M059J (cell line): ENCODE measurements at regions not wholly inside any gene's neighbourhood (a gene's known extent, or its start where the extent isn't known, plus 50 kb on each side); places are given as distances from the start of the nearest gene placed in this dataset.
"Not testable (repeated sequence)": the region's sequence is repeated elsewhere in the genome, so short reads cannot be mapped to it uniquely, and the experiment has no call there.

Source experiments
- DNase-seq: peaks from one replicate; pipeline ENCODE4 v3.0.0-alpha.2; 2012; ENCODE audit warnings: low read depth

- no peak for DNase-seq
Measured at GRCh38 chr22:49004484-49005399, 822.9 kb downstream of the BRD1 start.

DNA sequence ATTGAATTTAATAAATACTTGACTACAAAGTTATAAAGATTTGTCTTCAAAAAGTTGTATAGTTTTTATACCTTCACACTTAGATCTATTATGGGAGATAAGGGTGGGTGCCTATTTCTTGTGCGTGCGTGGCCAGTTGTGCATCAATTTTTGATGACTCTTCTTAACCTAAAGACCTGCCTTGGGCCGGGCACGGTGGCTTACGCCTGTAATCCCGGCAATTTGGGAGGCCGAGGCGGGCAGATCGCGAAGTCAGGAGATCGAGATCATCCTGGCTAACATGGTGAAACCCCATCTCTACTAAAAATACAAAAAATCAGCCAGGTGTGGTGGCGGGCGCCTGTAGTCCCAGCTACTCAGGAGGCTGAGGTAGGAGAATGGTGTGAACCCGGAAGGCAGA lies 830.1 kb downstream of the BRD1 start:
- DNase-seq, result not testable (repeated sequence)

- no peak for DNase-seq
Measured at GRCh38 chr22:48993655-48994054, 834.0 kb downstream of the BRD1 start.

- no peak for DNase-seq
Measured at GRCh38 chr22:48984639-48985038, 843.0 kb downstream of the BRD1 start.

DNA sequence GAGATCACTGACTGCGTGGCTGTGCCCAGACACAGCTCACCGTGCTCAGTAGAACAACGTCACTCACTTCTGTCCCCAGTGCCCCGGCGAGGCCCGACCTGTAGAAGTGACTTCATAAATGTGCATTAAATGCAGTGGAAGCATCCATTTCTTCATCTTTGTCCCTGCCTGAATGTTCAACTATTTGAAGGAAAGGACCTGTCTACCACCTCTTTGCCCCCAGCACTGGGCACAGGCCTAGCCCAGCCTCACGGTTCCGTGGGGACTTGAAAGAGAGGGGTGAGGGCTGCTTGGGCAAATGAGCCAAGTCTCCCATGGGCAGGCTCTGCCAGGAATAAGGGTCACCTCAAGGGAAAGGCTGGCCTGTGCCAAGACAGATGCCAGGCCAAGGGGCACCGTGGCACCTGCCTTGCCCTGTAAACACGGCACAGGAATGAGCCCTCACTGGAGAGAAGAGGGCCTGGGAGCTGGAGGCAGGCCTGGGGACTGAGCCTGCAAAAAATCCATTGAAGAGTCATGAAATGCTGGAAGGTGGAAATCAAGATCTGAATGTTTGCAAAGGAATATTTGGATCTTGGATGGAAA lies 845.3 kb downstream of the BRD1 start:
- DNase-seq, result no peak

DNA sequence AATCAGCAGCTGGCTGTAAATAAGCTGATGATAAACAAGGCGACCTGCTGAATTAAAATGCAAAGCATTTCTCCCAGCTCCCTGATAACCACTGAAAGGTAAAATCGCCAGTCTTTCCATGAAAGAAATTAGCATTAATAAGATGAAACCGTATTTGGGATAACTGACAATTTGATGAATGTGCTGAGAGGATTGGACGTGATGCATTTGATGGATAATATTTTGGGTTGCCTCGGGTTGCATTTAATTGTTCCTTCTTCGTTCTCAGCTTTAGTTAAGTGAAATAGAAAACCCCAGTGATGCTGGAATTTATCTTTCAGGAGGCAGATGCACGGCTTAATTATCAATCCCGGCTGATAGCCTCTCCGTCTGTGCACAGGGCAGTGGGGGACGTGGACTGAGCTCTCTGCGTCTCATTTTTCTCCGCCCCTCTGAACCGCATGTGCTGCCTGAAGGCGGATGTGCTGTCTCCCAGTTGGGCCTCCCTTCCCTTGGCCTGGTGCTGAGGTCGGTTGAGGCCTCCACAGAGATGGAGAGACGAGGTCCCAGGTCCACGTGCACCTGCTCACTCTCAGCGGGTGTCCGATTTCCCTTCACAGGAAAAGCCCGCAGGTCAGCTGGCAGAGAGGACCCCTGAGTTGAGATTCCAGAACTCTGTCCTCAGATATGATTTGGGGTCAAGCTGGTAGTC lies 846.2 kb downstream of the BRD1 start:
- no peak for DNase-seq

- no peak for DNase-seq
Measured at GRCh38 chr22:48980918-48981317, 846.8 kb downstream of the BRD1 start.

DNA sequence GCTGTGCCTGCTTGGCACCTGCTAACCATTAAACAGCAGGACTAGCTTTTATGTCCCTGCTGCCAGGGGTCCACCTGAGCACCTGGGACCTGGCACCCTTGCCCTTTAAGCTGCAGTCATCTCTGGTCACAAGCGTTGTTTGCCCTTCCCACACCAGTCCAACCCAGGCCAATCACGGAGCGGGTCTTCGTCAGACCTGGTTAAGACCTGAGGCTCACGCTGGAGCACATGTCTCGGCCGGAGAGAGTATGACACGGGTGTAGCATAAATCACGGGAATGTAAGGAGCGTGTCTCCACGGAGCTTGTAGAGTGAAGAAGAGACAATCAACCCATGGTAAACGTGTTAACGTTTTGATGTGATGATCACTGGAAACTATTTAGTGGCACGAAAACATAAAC lies 847.3 kb downstream of the BRD1 start:
- DNase-seq, result no peak

DNA sequence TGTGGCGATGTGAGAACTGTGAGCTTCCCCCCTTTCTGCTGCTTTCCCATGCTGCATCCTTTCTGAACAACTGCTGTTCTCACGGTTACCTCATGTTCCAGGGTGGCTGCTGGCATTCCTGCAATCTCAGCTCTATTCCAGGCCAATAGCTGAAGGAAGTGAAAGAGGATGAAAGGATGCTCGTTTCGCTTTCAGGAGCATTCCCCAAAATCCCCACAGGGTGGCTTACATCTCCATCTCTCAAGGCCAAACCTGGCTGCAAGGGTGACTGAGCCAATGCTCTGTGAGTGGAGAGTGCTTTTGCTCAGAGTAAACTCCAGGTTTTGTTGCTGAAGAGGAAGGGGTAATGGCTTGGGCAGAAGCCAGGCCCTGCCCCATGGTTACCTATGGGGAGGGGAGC lies 848.2 kb downstream of the BRD1 start:
- DNase-seq, result no peak

- DNase-seq, result no peak
Measured at GRCh38 chr22:48976556-48977535, 850.8 kb downstream of the BRD1 start.

GRCh38 chr22:48975886-48976285 lies 851.8 kb downstream of the BRD1 start:
- no peak for DNase-seq

DNA sequence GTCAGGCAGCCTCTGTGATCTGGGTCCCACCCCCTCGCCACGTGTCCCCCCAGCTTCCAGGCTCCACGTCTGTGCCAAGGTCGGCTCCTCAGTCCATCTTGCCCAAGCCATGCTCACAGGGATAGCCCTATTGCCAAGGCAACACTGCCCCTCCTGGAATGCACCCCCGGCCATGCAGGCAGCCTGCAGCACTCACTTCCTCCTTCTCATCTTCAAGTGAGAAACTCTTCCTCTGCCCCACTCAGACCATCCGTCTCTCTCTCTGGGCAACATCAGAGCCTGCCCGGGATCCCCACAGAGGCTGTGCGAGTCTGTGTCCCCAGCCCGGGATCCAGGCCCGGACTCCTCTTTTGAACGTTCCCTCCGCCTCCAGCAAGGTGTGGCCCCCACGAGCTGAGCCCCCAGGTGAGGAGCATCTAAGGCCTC lies 852.3 kb downstream of the BRD1 start:
- DNase-seq, result no peak

DNA sequence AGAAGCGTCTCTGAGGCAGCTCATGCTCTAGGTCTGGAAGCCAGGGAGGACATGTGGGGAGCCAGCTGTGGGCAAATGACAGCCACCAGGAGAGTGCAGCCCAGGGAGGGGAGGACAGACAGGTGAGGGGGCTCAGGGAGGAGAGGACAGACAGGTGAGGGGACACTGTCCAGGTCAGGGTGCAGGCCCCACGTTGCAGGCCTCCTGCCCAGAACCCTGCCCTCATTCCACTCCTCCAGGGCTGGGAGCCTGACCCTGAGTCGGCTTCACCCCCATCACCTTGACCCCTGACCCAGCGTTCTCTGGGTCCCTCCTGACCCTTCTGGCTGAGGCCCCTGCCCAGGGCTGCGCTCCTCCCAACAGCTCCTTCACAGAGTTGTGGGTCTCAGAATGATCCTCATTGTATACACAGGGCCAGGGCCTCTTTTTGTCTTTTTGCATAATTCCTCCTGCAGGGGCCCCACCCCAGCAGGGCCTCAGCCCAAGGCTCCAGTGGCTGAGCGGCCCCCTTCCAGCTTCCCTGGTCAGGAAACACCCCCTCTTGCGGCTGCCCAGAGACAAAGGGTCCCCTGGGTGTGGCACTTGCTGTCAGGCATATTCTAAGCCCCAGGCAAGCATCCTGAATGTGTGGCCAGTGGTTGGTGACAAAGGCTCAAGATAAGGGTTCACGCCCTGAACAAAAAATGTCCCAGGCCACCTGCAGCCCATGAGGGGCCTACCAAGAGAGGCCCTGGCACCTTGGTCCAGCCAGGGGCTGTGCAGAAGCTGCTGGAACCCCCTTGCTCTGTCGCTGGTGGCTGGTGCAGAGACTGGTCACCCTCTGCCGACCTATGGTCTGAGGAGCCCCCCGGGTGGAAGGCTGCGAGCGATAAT lies 853.0 kb downstream of the BRD1 start:
- DNase-seq, result no peak

DNA sequence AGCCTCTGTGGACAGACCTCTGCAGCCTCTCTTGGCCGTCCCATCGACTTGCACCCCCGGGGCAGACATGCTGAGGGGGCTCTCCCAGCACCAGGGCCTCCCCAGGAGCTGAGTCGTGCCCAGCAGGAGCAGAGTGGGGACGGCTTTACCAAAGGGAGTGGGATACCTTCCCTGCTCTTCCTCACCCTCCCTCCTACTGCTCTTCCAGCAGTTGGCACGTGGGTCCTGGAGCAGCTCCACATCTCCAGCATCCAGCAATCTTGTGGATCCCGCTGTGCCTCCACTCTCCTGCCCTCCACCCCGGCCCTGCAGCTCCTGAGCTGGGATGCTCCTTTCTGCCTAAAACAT lies 854.0 kb downstream of the BRD1 start:
- DNase-seq, result no peak

DNA sequence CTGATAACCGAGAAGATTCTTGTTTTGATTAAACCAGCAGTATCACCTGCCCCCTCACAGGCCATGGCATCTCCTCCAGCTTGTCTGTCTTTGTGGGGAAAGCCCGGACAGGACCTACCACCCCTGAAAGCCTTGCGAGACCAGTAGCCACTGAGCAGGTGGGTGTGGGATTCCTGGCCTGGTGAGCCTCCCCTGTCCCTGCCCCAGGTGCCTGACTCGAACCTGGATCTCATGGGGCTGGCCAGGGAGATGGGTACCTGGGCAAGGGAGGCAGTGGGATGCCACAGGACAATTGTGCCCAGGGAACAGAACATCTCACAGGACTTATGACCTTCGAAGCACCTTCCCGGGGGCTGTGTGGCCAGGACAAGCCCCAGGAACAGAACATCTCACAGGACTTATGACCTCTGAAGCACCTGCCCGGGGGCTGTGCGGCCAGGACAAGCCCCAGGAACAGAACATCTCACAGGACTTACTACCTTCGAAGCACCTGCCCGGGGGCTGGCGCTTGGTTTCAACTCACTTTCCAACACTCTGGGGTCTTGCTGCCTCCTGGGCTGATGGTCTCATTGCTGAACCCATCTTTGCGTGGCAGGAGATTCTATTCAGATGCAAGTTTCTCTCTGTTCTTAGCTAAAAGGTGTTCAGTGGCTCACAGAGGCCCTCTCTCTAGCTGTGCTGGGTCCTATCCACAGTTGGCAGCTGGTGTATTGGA lies 854.5 kb downstream of the BRD1 start:
- no peak for DNase-seq

DNA sequence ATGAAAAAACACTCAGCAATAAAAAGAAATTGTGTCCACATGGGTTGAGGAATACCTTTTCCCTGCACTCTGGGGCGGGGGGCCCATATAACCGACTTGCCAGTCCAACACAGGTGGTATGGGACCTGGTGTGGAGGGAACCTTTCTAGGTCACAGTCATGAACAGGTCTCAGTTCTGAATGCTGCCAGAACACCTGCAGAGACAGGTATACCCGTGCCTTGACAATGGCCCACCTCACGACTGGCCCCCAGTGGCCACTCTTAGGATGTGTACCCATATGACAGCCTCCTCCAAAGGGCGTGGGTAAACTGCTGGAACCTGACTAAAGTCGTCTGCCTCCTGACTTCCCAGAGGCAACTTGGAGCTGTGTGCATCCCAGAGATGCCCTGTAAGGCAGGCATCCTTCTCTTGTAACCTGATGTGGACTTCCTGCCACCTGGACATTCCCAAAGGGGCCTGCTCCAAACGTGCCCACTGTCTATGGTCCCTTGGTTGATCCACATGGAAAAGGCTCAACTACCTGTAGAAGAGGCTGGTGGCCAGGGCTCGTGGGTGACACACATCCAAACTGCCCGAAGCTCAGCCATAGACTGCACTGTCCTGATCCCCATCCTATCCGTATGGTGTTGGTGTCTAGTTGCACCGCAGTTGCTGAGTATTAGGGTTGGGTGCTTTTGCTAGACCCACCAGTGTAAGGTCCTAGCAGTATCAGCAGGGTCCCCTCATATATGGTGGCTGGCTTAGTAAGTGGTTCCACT lies 859.3 kb downstream of the BRD1 start:
- no peak for DNase-seq

DNA sequence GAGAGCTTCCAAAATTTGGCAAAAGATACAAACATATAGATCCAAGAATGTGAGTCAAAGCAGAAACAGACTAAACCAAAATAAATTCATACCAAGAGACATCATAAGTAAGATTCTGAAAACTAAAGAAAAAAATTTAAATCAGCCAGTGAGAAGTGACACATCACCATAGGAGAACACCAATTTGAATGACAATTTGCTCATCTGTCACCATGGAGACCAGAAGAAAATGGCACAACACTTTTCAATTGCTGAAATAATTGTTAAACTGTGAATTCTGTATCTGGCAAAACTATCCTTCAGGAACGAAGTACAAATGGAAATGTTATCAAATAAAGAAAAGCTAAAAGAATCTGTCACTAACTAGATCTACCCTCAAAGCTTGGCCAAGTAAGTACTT lies 864.3 kb downstream of the BRD1 start:
- no peak for DNase-seq

GRCh38 chr22:48961705-48962104 lies 866.0 kb downstream of the BRD1 start:
- DNase-seq, result no peak

DNA sequence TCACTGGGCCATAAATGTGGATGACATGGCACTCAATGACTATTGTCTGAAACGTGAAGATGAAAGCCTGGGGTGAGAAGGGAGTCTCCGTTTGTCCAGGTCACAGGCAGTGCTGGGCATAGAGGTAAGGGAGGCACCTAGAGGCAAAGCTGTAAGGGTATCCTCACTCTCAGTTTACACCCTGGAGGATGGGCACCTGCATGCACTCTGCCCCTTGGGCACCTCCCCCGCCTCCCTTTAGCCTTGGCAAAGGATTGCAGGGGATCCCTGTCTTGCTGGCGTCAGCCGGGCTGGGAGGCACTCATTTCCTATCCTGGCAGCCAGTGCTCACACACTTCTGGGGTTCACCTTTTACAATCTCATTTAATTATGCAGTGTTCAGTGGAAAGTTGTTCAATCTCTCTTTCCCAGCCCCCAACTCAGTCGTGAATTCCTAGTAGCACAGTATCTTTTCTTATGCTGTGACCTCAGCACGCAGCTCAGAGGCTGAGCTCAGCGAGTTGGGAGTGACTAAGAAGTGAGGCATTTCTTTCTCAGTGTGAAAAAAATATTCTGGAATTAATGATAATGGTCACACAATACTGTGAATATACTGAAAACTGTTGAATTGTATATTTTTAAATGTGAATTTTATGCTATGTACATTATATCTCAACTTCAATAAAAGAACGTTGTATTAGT lies 866.6 kb downstream of the BRD1 start:
- DNase-seq, result no peak
